ENCODE measurements at regions not wholly inside any gene's neighbourhood (a gene's known extent, or its start where the extent isn't known, plus 50 kb on each side); places are given as distances from the start of the nearest gene placed in this dataset.

- TF ChIP-seq, protein P1, sequence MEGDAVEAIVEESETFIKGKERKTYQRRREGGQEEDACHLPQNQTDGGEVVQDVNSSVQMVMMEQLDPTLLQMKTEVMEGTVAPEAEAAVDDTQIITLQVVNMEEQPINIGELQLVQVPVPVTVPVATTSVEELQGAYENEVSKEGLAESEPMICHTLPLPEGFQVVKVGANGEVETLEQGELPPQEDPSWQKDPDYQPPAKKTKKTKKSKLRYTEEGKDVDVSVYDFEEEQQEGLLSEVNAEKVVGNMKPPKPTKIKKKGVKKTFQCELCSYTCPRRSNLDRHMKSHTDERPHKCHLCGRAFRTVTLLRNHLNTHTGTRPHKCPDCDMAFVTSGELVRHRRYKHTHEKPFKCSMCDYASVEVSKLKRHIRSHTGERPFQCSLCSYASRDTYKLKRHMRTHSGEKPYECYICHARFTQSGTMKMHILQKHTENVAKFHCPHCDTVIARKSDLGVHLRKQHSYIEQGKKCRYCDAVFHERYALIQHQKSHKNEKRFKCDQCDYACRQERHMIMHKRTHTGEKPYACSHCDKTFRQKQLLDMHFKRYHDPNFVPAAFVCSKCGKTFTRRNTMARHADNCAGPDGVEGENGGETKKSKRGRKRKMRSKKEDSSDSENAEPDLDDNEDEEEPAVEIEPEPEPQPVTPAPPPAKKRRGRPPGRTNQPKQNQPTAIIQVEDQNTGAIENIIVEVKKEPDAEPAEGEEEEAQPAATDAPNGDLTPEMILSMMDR (conservative IDR thresholded peaks at IDR 0.05; ENCODE audit: low read length) = no peak
- no peak for TF ChIP-seq EZH2phosphoT487 (IDR thresholded peaks at IDR 0.05; ENCODE audit: borderline replicate concordance)
These were observed 130.3 kb upstream of the PMEPA1 start for GRCh38 chr20:57840066-57840465.
